CD14-positive monocyte (primary cell): ENCODE measurements at regions not wholly inside any gene's neighbourhood (a gene's known extent, or its start where the extent isn't known, plus 50 kb on each side); places are given as distances from the start of the nearest gene placed in this dataset.

Source experiments
- DNase-seq, 3 donors: peaks; one replicate each; pipeline ENCODE4 v3.0.0-alpha.2; 2011 to 2022
- H2AFZ ChIP-seq: 2 replicates; pipeline ENCODE4 v1.6.0; 2012; ENCODE audit warnings: mild to moderate bottlenecking, low read depth, low read length, inconsistent platforms; ENCODE audit not compliant: insufficient read depth, poor library complexity, severe bottlenecking
- H3K27ac ChIP-seq, 2 donors: 1 replicate in 1 of 2; 2 replicates in 1 of 2; pipeline ENCODE4 v1.5.1; 2012 to 2013; ENCODE audit warnings: low read length in 2 of 2, control low read depth in 1 of 2, inconsistent platforms in 1 of 2, low read depth in 1 of 2, mild to moderate bottlenecking in 1 of 2
- H3K27me3 ChIP-seq, 2 donors: one replicate each; pipeline versions ENCODE4 v1.6.0 to v1.6.1; 2011 to 2013; ENCODE audit warnings: low read length in 2 of 2; ENCODE audit not compliant: control insufficient read depth in 2 of 2, insufficient read depth in 2 of 2
- H3K36me3 ChIP-seq, 2 donors: replicated peaks in 1 of 2; 1 replicate in 1 of 2; 2 replicates in 1 of 2; pipeline versions ENCODE4 v1.5.1 to v1.6.1; 2012 to 2013; ENCODE audit warnings: low read length in 2 of 2, control low read depth in 1 of 2, inconsistent platforms in 1 of 2, mild to moderate bottlenecking in 1 of 2; ENCODE audit not compliant: insufficient read depth in 2 of 2, control insufficient read depth in 1 of 2
- H3K4me1 ChIP-seq, 2 donors: 1 replicate in 1 of 2; 2 replicates in 1 of 2; pipeline versions ENCODE4 v1.5.1 to v1.6.1; 2012 to 2013; ENCODE audit warnings: low read length in 2 of 2, control low read depth in 1 of 2, inconsistent platforms in 1 of 2, mild to moderate bottlenecking in 1 of 2, moderate library complexity in 1 of 2; ENCODE audit not compliant: insufficient read depth in 2 of 2, control insufficient read depth in 1 of 2
- H3K4me2 ChIP-seq: replicated peaks from 2 replicates; pipeline ENCODE3; 2012; ENCODE audit warnings: low read length, moderate library complexity, mild to moderate bottlenecking; ENCODE audit not compliant: poor library complexity, severe bottlenecking; ENCODE audit errors: extremely low read depth
- H3K4me3 ChIP-seq, 3 experiments: fragments of 200-600 bp in 1 of 3; sonication (generic) in 1 of 3; replicated peaks in 1 of 3; 1 replicate in 2 of 3; 2 replicates in 1 of 3; pipeline ENCODE4 v1.5.1; 2011 to 2013; ENCODE audit warnings: low read length in 3 of 3, mild to moderate bottlenecking in 3 of 3, control low read depth in 2 of 3, low read depth in 2 of 3, inconsistent platforms in 1 of 3, moderate library complexity in 1 of 3
- H3K79me2 ChIP-seq: 2 replicates; pipeline ENCODE4 v1.6.0; 2012; ENCODE audit warnings: mild to moderate bottlenecking, control low read depth, inconsistent platforms, low read length, moderate library complexity; ENCODE audit not compliant: insufficient read depth
- H3K9ac ChIP-seq: 2 replicates; pipeline ENCODE4 v1.6.0; 2017; ENCODE audit warnings: low read length, mild to moderate bottlenecking; ENCODE audit not compliant: insufficient read depth, poor library complexity, severe bottlenecking
- H3K9me3 ChIP-seq, 2 donors: replicated peaks in 1 of 2; 1 replicate in 1 of 2; 2 replicates in 1 of 2; pipeline versions ENCODE4 v1.5.1 to v1.6.1; 2012 to 2013; ENCODE audit warnings: low read length in 2 of 2, control low read depth in 1 of 2; ENCODE audit not compliant: control insufficient read depth in 1 of 2, insufficient read depth in 1 of 2
- H4K20me1 ChIP-seq: 2 replicates; pipeline ENCODE4 v1.6.0; 2012; ENCODE audit warnings: mild to moderate bottlenecking, low read length, control low read depth, moderate library complexity; ENCODE audit not compliant: insufficient read depth
- H3K27ac Mint-ChIP-seq, 7 donors: one replicate each; pipeline ENCODE4 v1.8.0; 2020; ENCODE audit warnings: mild to moderate bottlenecking in 7 of 7, mixed read lengths in 7 of 7, moderate library complexity in 6 of 7, inconsistent platforms in 2 of 7
- H3K27me3 Mint-ChIP-seq, 3 donors: one replicate each; pipeline ENCODE4 v1.8.0; 2021 to 2022; ENCODE audit warnings: low read depth in 3 of 3, mild to moderate bottlenecking in 3 of 3, mixed read lengths in 3 of 3, moderate library complexity in 3 of 3, inconsistent platforms in 1 of 3
- H3K36me3 Mint-ChIP-seq, 2 donors: one replicate each; pipeline ENCODE4 v1.8.0; 2020; ENCODE audit warnings: mixed read lengths in 2 of 2, inconsistent platforms in 1 of 2, mild to moderate bottlenecking in 1 of 2
- H3K4me1 Mint-ChIP-seq: one replicate; pipeline ENCODE4 v1.8.0; 2020; ENCODE audit warnings: mild to moderate bottlenecking, mixed read lengths
- H3K4me3 Mint-ChIP-seq, 2 donors: one replicate each; pipeline ENCODE4 v1.8.0; 2020; ENCODE audit warnings: mild to moderate bottlenecking in 2 of 2, mixed read lengths in 2 of 2, moderate library complexity in 1 of 2
- H3K9me3 Mint-ChIP-seq, 7 donors: one replicate each; pipeline ENCODE4 v1.8.0; 2020 to 2022; ENCODE audit warnings: mixed read lengths in 7 of 7, mild to moderate bottlenecking in 6 of 7, moderate library complexity in 6 of 7, inconsistent platforms in 2 of 7
- CTCF ChIP-seq: fragments of 200-600 bp; IDR thresholded peaks from one replicate; pipeline ENCODE4 v1.8.0; 2022; ENCODE audit warnings: antibody characterized with exemption, mild to moderate bottlenecking
- WGBS: methylation state at CpG from one replicate; pipeline ENCODE4 v1.1.5; 2013; ENCODE audit warnings: missing lambda C conversion rate; ENCODE audit not compliant: insufficient coverage; 5-methylcytosine and 5-hydroxymethylcytosine counted together
- intact Hi-C, 2 donors: fragments of 100-400 bp; cut with micrococcal nuclease; formaldehyde crosslinking; loops; one replicate each; pipeline versions ENCODE4 v1.15.0 to v1.15.1; 2023

- no peak for TF ChIP-seq CTCF
- Histone ChIP-seq H3K4me3 (no peak overlapping the region), H4K20me1 (no peaks in the 10 kb centered on the region), H3K27me3 (no peaks in the 10 kb centered on the region), H3K9me3 (no peaks in the 10 kb centered on the region), H3K79me2 (no peaks in the 10 kb centered on the region), H2AFZ (no peak overlapping the region), H3K4me2 (no peak overlapping the region), H3K9ac (no peak overlapping the region), H3K27ac (no peak overlapping the region), H3K4me1 (no peaks in the 10 kb centered on the region), H3K36me3 (no peaks in the 10 kb centered on the region)
- no peaks in the 10 kb centered on the region for H3K36me3 Mint-ChIP-seq
- DNase-seq = no peak
- H3K27ac Mint-ChIP-seq = no peak overlapping the region
- peaks cover 0 to 3% (median 0%) of the 10 kb centered on the region in 7 donors for H3K9me3 Mint-ChIP-seq
- H3K4me1 Mint-ChIP-seq = no peaks in the 10 kb centered on the region
- no CpG with 5 or more reads among the region's 2 CpGs for WGBS
- intact Hi-C loops = no loop called here
- H3K27me3 Mint-ChIP-seq = no peaks in the 10 kb centered on the region
- H3K4me3 Mint-ChIP-seq = no peak overlapping the region
Observed at GRCh38 chr16:63216696-63217423, 1180.6 kb upstream of the CDH8 start.

- no peak for DNase-seq
- intact Hi-C loops = no loop called here
- Histone ChIP-seq H3K9me3 (peaks cover 0 to 5% of the 10 kb centered on the region in 2 donors), H3K79me2 (no peaks in the 10 kb centered on the region), H3K27ac (no peak overlapping the region), H3K4me2 (no peak overlapping the region), H3K27me3 (no peaks in the 10 kb centered on the region), H2AFZ (no peak overlapping the region), H3K36me3 (no peaks in the 10 kb centered on the region), H3K4me3 (no peak overlapping the region), H3K9ac (no peak overlapping the region), H3K4me1 (no peaks in the 10 kb centered on the region), H4K20me1 (no peaks in the 10 kb centered on the region)
- H3K27me3 Mint-ChIP-seq = no peaks in the 10 kb centered on the region
- no peaks in the 10 kb centered on the region for H3K4me1 Mint-ChIP-seq
- no peak overlapping the region for H3K27ac Mint-ChIP-seq
- H3K36me3 Mint-ChIP-seq = no peaks in the 10 kb centered on the region
- no peak for TF ChIP-seq CTCF
- H3K9me3 Mint-ChIP-seq = peaks cover 2 to 14% (median 4%) of the 10 kb centered on the region in 7 donors
- no peak overlapping the region for H3K4me3 Mint-ChIP-seq
Observed at GRCh38 chr16:63201851-63202250, 1165.6 kb upstream of the CDH8 start.
